Upper lobe of left lung (tissue), 6 donors: ENCODE measurements at regions not wholly inside any gene's neighbourhood (a gene's known extent, or its start where the extent isn't known, plus 50 kb on each side); places are given as distances from the start of the nearest gene placed in this dataset.

Experiments
- ATAC-seq, 2 donors: fragments of 200-7000 bp; cut with Tn5 transposase; one replicate each; pipeline ENCODE4 v1.9.1; 2022; ENCODE audit warnings: mild to moderate bottlenecking in 2 of 2, moderate library complexity in 2 of 2; ENCODE audit not compliant: low FRiP score in 2 of 2
- DNase-seq, 2 donors: peaks; one replicate each; pipeline ENCODE4 v3.0.0-alpha.2; 2019 to 2020
- H3K27ac ChIP-seq, 4 donors: fragments of 200-600 bp; sonication (generic); one replicate each; pipeline ENCODE4 v1.5.1; 2016 to 2019
- H3K27me3 ChIP-seq, 4 donors: fragments of 200-600 bp; sonication (generic); one replicate each; pipeline ENCODE4 v1.5.1; 2017 to 2019
- H3K36me3 ChIP-seq, 4 donors: fragments of 200-600 bp; sonication (generic); one replicate each; pipeline ENCODE4 v1.5.1; 2016 to 2019
- H3K4me1 ChIP-seq, 4 donors: fragments of 200-600 bp; sonication (generic); one replicate each; pipeline ENCODE4 v1.5.1; 2018 to 2019
- H3K4me3 ChIP-seq, 4 donors: fragments of 200-600 bp; sonication (generic); one replicate each; pipeline ENCODE4 v1.5.1; 2017 to 2019; ENCODE audit warnings: mild to moderate bottlenecking in 2 of 4, moderate library complexity in 1 of 4
- H3K9me3 ChIP-seq, 4 donors: fragments of 200-600 bp; sonication (generic); one replicate each; pipeline ENCODE4 v1.5.1; 2018 to 2019
- CTCF ChIP-seq, 6 experiments: fragments of 450-650 bp in 4 of 6; fragments of 200-600 bp in 2 of 6; sonication (generic) in 2 of 6; IDR thresholded peaks; one replicate each; pipeline ENCODE4 v1.5.1; 2016 to 2019; ENCODE audit warnings: antibody characterized with exemption in 6 of 6
- EP300 ChIP-seq, 4 donors: sonication (generic); formaldehyde crosslinking; IDR thresholded peaks; one replicate each; pipeline ENCODE4 v1.5.1; 2017; ENCODE audit warnings: antibody characterized with exemption in 4 of 4, control low read depth in 2 of 4
- POLR2A ChIP-seq, 4 donors: fragments of 450-650 bp; IDR thresholded peaks; one replicate each; pipeline ENCODE4 v1.5.1; 2016 to 2017; ENCODE audit warnings: antibody characterized with exemption in 4 of 4, mild to moderate bottlenecking in 2 of 4
- POLR2AphosphoS5 ChIP-seq, 2 donors: sonication (generic); formaldehyde crosslinking; IDR thresholded peaks; one replicate each; pipeline ENCODE4 v1.5.1; 2017; ENCODE audit warnings: antibody characterized with exemption in 2 of 2
- WGBS, 2 donors: methylation state at CpG; one replicate each; pipeline ENCODE4 v1.1.5; 2017 to 2018; 5-methylcytosine and 5-hydroxymethylcytosine counted together
- donor health status: DM: no; HTN: no; CAD: no; lungs with moderate emphysema.
- donor health status: DM: no; HTN: yes; CAD: no; lungs with severe emphysema.

- TF ChIP-seq POLR2AphosphoS5 (IDR thresholded peaks at IDR 0.05) (no peak), EP300 (IDR thresholded peaks at IDR 0.05) (no peak), POLR2A (IDR thresholded peaks at IDR 0.05) (no peak)
- Histone ChIP-seq H3K4me1 (no peaks in the 10 kb centered on the region), H3K27me3 (no peaks in the 10 kb centered on the region), H3K4me3 (no peak overlapping the region), H3K27ac (no peak overlapping the region), H3K36me3 (no peaks in the 10 kb centered on the region), H3K9me3 (no peaks in the 10 kb centered on the region)
- 91 to 98% methylated on average over 2 of the region's 2 CpGs for WGBS, 2 donors
- ATAC-seq (no peak), DNase-seq (no peak)
These were observed 182.6 kb upstream of the SEMA6D start for GRCh38 chr15:47534673-47535072.

GRCh38 chr15:47541562-47541961, 175.7 kb upstream of the SEMA6D start:
- Histone ChIP-seq H3K4me3 (no peak overlapping the region), H3K27me3 (no peaks in the 10 kb centered on the region), H3K27ac (no peak overlapping the region), H3K9me3 (no peaks in the 10 kb centered on the region), H3K36me3 (no peaks in the 10 kb centered on the region), H3K4me1 (no peaks in the 10 kb centered on the region)
- DNase-seq (no peak), ATAC-seq (no peak)
- TF ChIP-seq POLR2AphosphoS5 (IDR thresholded peaks at IDR 0.05) (no peak), POLR2A (IDR thresholded peaks at IDR 0.05) (no peak), CTCF (IDR thresholded peaks at IDR 0.05) (no peak), EP300 (IDR thresholded peaks at IDR 0.05) (no peak)
- 67 to 72% methylated on average over 2 of the region's 2 CpGs for WGBS, 2 donors

- ATAC-seq (no peak), DNase-seq (no peak)
- Histone ChIP-seq H3K36me3 (no peaks in the 10 kb centered on the region), H3K27ac (no peak overlapping the region), H3K4me1 (no peaks in the 10 kb centered on the region), H3K4me3 (no peak overlapping the region), H3K27me3 (no peaks in the 10 kb centered on the region), H3K9me3 (no peaks in the 10 kb centered on the region)
- TF ChIP-seq CTCF (IDR thresholded peaks at IDR 0.05) (no peak), POLR2A (IDR thresholded peaks at IDR 0.05) (no peak), POLR2AphosphoS5 (IDR thresholded peaks at IDR 0.05) (no peak), EP300 (IDR thresholded peaks at IDR 0.05) (no peak)
- 71 to 83% methylated on average over 2 of the region's 2 CpGs for WGBS, 2 donors
These were observed 174.9 kb upstream of the SEMA6D start for GRCh38 chr15:47542312-47542989.

- Histone ChIP-seq H3K4me3 (no peak overlapping the region), H3K4me1 (no peaks in the 10 kb centered on the region), H3K27ac (no peak overlapping the region), H3K9me3 (no peaks in the 10 kb centered on the region), H3K27me3 (no peaks in the 10 kb centered on the region), H3K36me3 (no peaks in the 10 kb centered on the region)
- ATAC-seq (no peak), DNase-seq (no peak)
- 67 to 75% methylated on average over 1 of the region's 1 CpG for WGBS, 2 donors
- TF ChIP-seq POLR2AphosphoS5 (IDR thresholded peaks at IDR 0.05) (no peak), CTCF (IDR thresholded peaks at IDR 0.05) (no peak)
These were observed 169.1 kb upstream of the SEMA6D start for GRCh38 chr15:47548231-47548630.

GRCh38 chr15:47548986-47549385, 168.3 kb upstream of the SEMA6D start:
- TF ChIP-seq POLR2AphosphoS5 (IDR thresholded peaks at IDR 0.05) (no peak), CTCF (IDR thresholded peaks at IDR 0.05) (no peak), EP300 (IDR thresholded peaks at IDR 0.05) (no peak), POLR2A (IDR thresholded peaks at IDR 0.05) (no peak)

More at GRCh38 chr15:47548986-47549385, 168.3 kb upstream of the SEMA6D start:
- H3K36me3 ChIP-seq, result no peaks in the 10 kb centered on the region
- DNase-seq (no peak), ATAC-seq (no peak)
- WGBS, 2 donors, result 70 to 91% methylated on average over 3 of the region's 3 CpGs
- H3K27me3 ChIP-seq, result no peaks in the 10 kb centered on the region
- no peaks in the 10 kb centered on the region for H3K4me1 ChIP-seq
- no peaks in the 10 kb centered on the region for H3K9me3 ChIP-seq
- no peak overlapping the region for H3K27ac ChIP-seq
- H3K4me3 ChIP-seq, result no peak overlapping the region
